Caco-2 (cell line): ENCODE measurements at regions not wholly inside any gene's neighbourhood (a gene's known extent, or its start where the extent isn't known, plus 50 kb on each side); places are given as distances from the start of the nearest gene placed in this dataset.
"Not testable (repeated sequence)": the region's sequence is repeated elsewhere in the genome, so short reads cannot be mapped to it uniquely, and the experiment has no call there.

ENCODE experiments used
- BruUV-seq: library from RNA; stranded (reverse); fragments of 400-500 nt; replicated peaks from 2 replicates; lab custom pipeline; 2021; lab: Mats Ljungman, UMichigan
- CTCF ChIA-PET: fragments of 300-600 bp; sonication (Branson Sonifier 250); formaldehyde crosslinking; loops from one replicate; lab custom pipeline; 2022; ENCODE audit warnings: antibody characterized with exemption; lab: Charles Lee
- POLR2A ChIA-PET: fragments of 300-600 bp; sonication (Branson Sonifier 250); formaldehyde crosslinking; loops from one replicate; lab custom pipeline; 2022; ENCODE audit warnings: antibody characterized with exemption; lab: Charles Lee
- DNase-seq, 2 experiments: peaks; one replicate each; pipeline versions ENCODE4 v3.0.0 to v3.0.0-alpha.2; 2020 to 2022
- H3K27me3 ChIP-seq: replicated peaks from 2 replicates; pipeline ENCODE4 v1.6.0; 2011; ENCODE audit warnings: low read length; ENCODE audit not compliant: control insufficient read depth, insufficient read depth
- H3K36me3 ChIP-seq: 2 replicates; pipeline ENCODE4 v1.5.1; 2011; ENCODE audit warnings: low read length; ENCODE audit not compliant: control insufficient read depth, insufficient read depth
- H3K4me1 ChIP-seq: fragments of 250-450 bp; sonication (Bioruptor Pico); 2 replicates; pipeline ENCODE4 v1.5.1; 2020; ENCODE audit warnings: mild to moderate bottlenecking
- H3K4me3 ChIP-seq: 2 replicates; pipeline ENCODE4 v1.5.1; 2011; ENCODE audit warnings: low read depth, mild to moderate bottlenecking, control low read depth, low read length
- H3K9me3 ChIP-seq: fragments of 250-450 bp; sonication (Bioruptor Pico); 2 replicates; pipeline ENCODE4 v1.5.1; 2020; ENCODE audit warnings: mild to moderate bottlenecking, moderate library complexity
- H3K27ac Mint-ChIP-seq: one replicate; pipeline ENCODE4 v1.8.0; 2022; ENCODE audit warnings: mixed read lengths; ENCODE audit not compliant: unreplicated experiment
- H3K27me3 Mint-ChIP-seq: one replicate; pipeline ENCODE4 v1.8.0; 2022; ENCODE audit warnings: mixed read lengths; ENCODE audit not compliant: insufficient read depth, unreplicated experiment
- H3K36me3 Mint-ChIP-seq: one replicate; pipeline ENCODE4 v1.8.0; 2022; ENCODE audit warnings: mild to moderate bottlenecking, mixed read lengths; ENCODE audit not compliant: insufficient read depth, unreplicated experiment
- H3K4me1 Mint-ChIP-seq: one replicate; pipeline ENCODE4 v1.8.0; 2022; ENCODE audit warnings: low read depth, mixed read lengths; ENCODE audit not compliant: unreplicated experiment
- H3K4me3 Mint-ChIP-seq: one replicate; pipeline ENCODE4 v1.8.0; 2022; ENCODE audit warnings: mild to moderate bottlenecking, moderate library complexity, mixed read lengths; ENCODE audit not compliant: unreplicated experiment
- H3K9me3 Mint-ChIP-seq: one replicate; pipeline ENCODE4 v1.8.0; 2022; ENCODE audit warnings: mixed read lengths; ENCODE audit not compliant: unreplicated experiment
- intact Hi-C: fragments of 100-400 bp; cut with micrococcal nuclease; formaldehyde crosslinking; loops from one replicate; pipeline ENCODE4 v1.10.0; 2022; ENCODE audit not compliant: unreplicated experiment
- TF ChIP-seq, protein P1 (sequence below), 2 experiments: fragments of 200-600 bp in 1 of 2; IDR thresholded peaks; 1 replicate in 1 of 2; 2 replicates in 1 of 2; pipeline versions ENCODE4 v1.5.1 to v1.8.0; 2011 to 2022; ENCODE audit warnings: antibody characterized with exemption in 1 of 2, control low read depth in 1 of 2, inconsistent platforms in 1 of 2, low read depth in 1 of 2, low read length in 1 of 2, mild to moderate bottlenecking in 1 of 2, moderate library complexity in 1 of 2; ENCODE audit not compliant: insufficient read depth in 1 of 2, severe bottlenecking in 1 of 2, unreplicated experiment in 1 of 2

- Mint-ChIP-seq H3K27me3 (no peaks in the 10 kb centered on the region), H3K36me3 (no peaks in the 10 kb centered on the region), H3K4me3 (no peak overlapping the region), H3K27ac (no peak overlapping the region), H3K4me1 (no peaks in the 10 kb centered on the region), H3K9me3 (no peaks in the 10 kb centered on the region)
- CTCF ChIA-PET = no interaction called here
- no TSS peak for BruUV-seq
- intact Hi-C loops = loop anchor here (5.0 to 10.0 kb wide), 3 partner anchors 158 to 871 kb away; no protein-coding TSS in a partner anchor
- Histone ChIP-seq H3K27me3 (no peaks in the 10 kb centered on the region), H3K9me3 (no peaks in the 10 kb centered on the region), H3K36me3 (no peaks in the 10 kb centered on the region), H3K4me1 (no peaks in the 10 kb centered on the region), H3K4me3 (no peak overlapping the region)
- TF ChIP-seq, protein P1, sequence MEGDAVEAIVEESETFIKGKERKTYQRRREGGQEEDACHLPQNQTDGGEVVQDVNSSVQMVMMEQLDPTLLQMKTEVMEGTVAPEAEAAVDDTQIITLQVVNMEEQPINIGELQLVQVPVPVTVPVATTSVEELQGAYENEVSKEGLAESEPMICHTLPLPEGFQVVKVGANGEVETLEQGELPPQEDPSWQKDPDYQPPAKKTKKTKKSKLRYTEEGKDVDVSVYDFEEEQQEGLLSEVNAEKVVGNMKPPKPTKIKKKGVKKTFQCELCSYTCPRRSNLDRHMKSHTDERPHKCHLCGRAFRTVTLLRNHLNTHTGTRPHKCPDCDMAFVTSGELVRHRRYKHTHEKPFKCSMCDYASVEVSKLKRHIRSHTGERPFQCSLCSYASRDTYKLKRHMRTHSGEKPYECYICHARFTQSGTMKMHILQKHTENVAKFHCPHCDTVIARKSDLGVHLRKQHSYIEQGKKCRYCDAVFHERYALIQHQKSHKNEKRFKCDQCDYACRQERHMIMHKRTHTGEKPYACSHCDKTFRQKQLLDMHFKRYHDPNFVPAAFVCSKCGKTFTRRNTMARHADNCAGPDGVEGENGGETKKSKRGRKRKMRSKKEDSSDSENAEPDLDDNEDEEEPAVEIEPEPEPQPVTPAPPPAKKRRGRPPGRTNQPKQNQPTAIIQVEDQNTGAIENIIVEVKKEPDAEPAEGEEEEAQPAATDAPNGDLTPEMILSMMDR (IDR thresholded peaks at IDR 0.05; ENCODE audit: insufficient read depth in 1 of 2, low read depth in 1 of 2, low read length in 1 of 2, severe bottlenecking in 1 of 2, unreplicated experiment in 1 of 2) = peak; percentile 64 to 66
- POLR2A ChIA-PET = no interaction called here
- peak; percentile 40 to 52 for DNase-seq
Measured at GRCh38 chrX:128975745-128976144, 547.5 kb downstream of the SMARCA1 start.

DNA sequence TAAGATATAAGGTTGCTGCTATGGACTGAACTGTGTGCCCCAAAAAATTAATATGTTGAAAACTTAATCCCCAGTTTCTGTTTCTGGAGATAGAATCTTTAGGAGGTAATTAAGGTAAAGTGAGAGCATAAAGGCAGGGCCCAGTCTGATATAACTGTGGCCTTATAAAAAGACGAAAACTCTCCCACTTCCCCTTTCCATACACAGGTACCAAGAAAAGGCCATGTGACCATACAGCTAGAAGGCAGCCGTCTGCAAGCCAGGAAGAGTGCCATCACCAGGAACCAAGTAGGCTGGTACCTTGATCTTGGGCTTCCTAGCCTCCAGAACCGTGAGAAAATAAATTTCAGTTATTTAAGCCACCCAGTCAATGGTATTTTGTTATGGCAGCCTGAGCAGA lies 550.3 kb downstream of the SMARCA1 start:
- H3K4me3 ChIP-seq = no peak overlapping the region
- intact Hi-C loops = loop anchor here (10.0 kb wide), 2 partner anchors 508 to 868 kb away; no protein-coding TSS in a partner anchor
- Mint-ChIP-seq H3K4me1 (no peaks in the 10 kb centered on the region), H3K36me3 (no peaks in the 10 kb centered on the region), H3K9me3 (no peaks in the 10 kb centered on the region), H3K27me3 (no peaks in the 10 kb centered on the region), H3K4me3 (no peak overlapping the region), H3K27ac (no peak overlapping the region)
- H3K36me3 ChIP-seq = no peaks in the 10 kb centered on the region
- ChIA-PET POLR2A (no interaction called here), CTCF (no interaction called here)
- no peaks in the 10 kb centered on the region for H3K9me3 ChIP-seq
- BruUV-seq = no TSS peak
- no peak for DNase-seq
- TF ChIP-seq, protein P1 (IDR thresholded peaks at IDR 0.05; ENCODE audit: insufficient read depth in 1 of 2, low read depth in 1 of 2, low read length in 1 of 2, severe bottlenecking in 1 of 2, unreplicated experiment in 1 of 2) = no peak
- H3K4me1 ChIP-seq = no peaks in the 10 kb centered on the region
- H3K27me3 ChIP-seq = no peaks in the 10 kb centered on the region

DNA sequence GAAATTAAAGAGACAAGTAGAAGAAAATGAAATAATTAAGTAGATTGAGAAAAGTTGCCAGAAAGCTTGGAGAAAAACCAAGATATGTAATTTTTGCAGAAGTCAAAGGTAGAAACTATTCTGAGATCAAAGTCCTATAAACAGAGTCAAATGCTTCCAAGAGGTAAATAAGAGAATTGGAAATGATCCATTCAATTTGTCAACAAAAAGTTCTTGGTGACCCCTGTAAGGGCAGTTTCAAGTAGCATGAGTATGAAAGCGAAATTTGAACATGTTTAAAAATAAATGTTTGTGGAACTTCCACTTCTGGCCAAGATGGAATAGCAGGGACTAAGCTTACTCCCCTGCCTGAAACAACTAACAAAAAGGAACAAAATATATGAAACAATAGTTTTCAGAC lies 562.0 kb downstream of the SMARCA1 start:
- Mint-ChIP-seq H3K9me3 (peaks cover 7% of the 10 kb centered on the region), H3K27me3 (no peaks in the 10 kb centered on the region), H3K4me3 (no peak overlapping the region), H3K36me3 (no peaks in the 10 kb centered on the region), H3K4me1 (no peaks in the 10 kb centered on the region), H3K27ac (no peak overlapping the region)
- BruUV-seq = no TSS peak
- TF ChIP-seq, protein P1 (IDR thresholded peaks at IDR 0.05; ENCODE audit: insufficient read depth in 1 of 2, low read depth in 1 of 2, low read length in 1 of 2, severe bottlenecking in 1 of 2, unreplicated experiment in 1 of 2) = no peak
- H3K9me3 ChIP-seq = no peaks in the 10 kb centered on the region
- intact Hi-C loops = loop anchor here (10.0 kb wide), 1 partner anchor 56 kb away; no protein-coding TSS in a partner anchor
- no peak overlapping the region for H3K4me3 ChIP-seq
- DNase-seq = no peak
- H3K27me3 ChIP-seq = no peaks in the 10 kb centered on the region
- CTCF ChIA-PET = no interaction called here
- H3K4me1 ChIP-seq = no peaks in the 10 kb centered on the region
- POLR2A ChIA-PET = no interaction called here
- H3K36me3 ChIP-seq = no peaks in the 10 kb centered on the region

GRCh38 chrX:128954697-128955096 lies 568.6 kb downstream of the SMARCA1 start:
- H3K4me1 Mint-ChIP-seq, POLR2A ChIA-PET, H3K27me3 Mint-ChIP-seq, H3K9me3 ChIP-seq, H3K4me3 Mint-ChIP-seq, intact Hi-C loops, H3K27me3 ChIP-seq, BruUV-seq, DNase-seq, H3K4me1 ChIP-seq, H3K4me3 ChIP-seq, H3K36me3 ChIP-seq, H3K27ac Mint-ChIP-seq, CTCF ChIA-PET, H3K36me3 Mint-ChIP-seq: not testable (repeated sequence)
- H3K9me3 Mint-ChIP-seq = peaks cover 34% of the 10 kb centered on the region
